ENCODE measurements at regions not wholly inside any gene's neighbourhood (a gene's known extent, or its start where the extent isn't known, plus 50 kb on each side); places are given as distances from the start of the nearest gene placed in this dataset.

DNA sequence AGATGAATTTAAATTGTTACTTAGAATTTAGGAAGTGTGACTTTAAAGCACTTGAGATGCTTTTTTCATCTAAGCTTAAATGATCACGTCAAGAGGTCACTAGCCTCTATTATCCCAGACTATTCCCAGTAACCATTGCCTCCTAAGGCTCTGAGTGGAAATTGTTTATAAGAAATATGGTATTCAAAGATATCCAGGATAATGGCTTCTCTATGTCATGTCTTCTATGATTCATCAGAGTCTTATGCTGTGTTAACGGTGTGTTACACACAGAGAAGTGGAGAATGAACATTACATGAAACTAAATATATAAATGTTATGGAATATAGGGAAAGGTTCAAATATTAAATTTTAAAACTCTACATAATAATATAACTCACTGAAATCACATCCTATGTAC lies 79.8 kb upstream of the NBEA start:
- TF ChIP-seq, protein P1, sequence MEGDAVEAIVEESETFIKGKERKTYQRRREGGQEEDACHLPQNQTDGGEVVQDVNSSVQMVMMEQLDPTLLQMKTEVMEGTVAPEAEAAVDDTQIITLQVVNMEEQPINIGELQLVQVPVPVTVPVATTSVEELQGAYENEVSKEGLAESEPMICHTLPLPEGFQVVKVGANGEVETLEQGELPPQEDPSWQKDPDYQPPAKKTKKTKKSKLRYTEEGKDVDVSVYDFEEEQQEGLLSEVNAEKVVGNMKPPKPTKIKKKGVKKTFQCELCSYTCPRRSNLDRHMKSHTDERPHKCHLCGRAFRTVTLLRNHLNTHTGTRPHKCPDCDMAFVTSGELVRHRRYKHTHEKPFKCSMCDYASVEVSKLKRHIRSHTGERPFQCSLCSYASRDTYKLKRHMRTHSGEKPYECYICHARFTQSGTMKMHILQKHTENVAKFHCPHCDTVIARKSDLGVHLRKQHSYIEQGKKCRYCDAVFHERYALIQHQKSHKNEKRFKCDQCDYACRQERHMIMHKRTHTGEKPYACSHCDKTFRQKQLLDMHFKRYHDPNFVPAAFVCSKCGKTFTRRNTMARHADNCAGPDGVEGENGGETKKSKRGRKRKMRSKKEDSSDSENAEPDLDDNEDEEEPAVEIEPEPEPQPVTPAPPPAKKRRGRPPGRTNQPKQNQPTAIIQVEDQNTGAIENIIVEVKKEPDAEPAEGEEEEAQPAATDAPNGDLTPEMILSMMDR (IDR thresholded peaks at IDR 0.05): no peak
- no peak for TF ChIP-seq POLR2A (IDR thresholded peaks at IDR 0.05)

All from esophagus squamous epithelium (tissue), 4 donors.